ENCODE measurements at regions not wholly inside any gene's neighbourhood (a gene's known extent, or its start where the extent isn't known, plus 50 kb on each side); places are given as distances from the start of the nearest gene placed in this dataset.

DNA sequence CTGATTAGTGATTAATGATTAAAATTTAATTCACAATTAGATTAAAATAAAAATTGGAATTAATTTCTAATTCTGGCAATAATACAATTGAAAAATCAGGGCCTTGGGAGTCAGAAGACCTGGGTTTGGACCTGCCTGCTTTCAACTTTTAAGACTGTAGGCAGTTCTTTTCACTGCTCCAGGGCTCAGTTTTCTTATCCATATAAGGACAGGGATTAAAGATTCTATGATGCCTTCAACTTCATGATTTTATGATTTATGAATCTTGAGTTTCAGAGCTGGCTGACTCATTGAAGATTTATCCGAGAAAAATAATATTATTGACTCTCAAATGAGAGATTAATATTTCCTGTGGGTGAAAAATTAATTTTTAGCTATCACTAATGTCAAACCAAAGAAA lies 208.6 kb upstream of the ANKH start:
- TF ChIP-seq, protein P1, sequence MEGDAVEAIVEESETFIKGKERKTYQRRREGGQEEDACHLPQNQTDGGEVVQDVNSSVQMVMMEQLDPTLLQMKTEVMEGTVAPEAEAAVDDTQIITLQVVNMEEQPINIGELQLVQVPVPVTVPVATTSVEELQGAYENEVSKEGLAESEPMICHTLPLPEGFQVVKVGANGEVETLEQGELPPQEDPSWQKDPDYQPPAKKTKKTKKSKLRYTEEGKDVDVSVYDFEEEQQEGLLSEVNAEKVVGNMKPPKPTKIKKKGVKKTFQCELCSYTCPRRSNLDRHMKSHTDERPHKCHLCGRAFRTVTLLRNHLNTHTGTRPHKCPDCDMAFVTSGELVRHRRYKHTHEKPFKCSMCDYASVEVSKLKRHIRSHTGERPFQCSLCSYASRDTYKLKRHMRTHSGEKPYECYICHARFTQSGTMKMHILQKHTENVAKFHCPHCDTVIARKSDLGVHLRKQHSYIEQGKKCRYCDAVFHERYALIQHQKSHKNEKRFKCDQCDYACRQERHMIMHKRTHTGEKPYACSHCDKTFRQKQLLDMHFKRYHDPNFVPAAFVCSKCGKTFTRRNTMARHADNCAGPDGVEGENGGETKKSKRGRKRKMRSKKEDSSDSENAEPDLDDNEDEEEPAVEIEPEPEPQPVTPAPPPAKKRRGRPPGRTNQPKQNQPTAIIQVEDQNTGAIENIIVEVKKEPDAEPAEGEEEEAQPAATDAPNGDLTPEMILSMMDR (IDR thresholded peaks at IDR 0.05; ENCODE audit: low read depth, low read length, poor library complexity, severe bottlenecking) = no peak
- TF ChIP-seq EZH2phosphoT487 (IDR thresholded peaks at IDR 0.05; ENCODE audit: borderline replicate concordance, low read length) = no peak

Measured in DOHH2 (cell line).